Activated CD8-positive, alpha-beta memory T cell treated with anti-CD3 and anti-CD28 coated beads, Interleukin-2, amount 50 U/mL, for 1 hour (primary cell): ENCODE measurements at regions not wholly inside any gene's neighbourhood (a gene's known extent, or its start where the extent isn't known, plus 50 kb on each side); places are given as distances from the start of the nearest gene placed in this dataset.

Experiments
- DNase-seq: peaks from one replicate; pipeline ENCODE4 v3.0.0-alpha.2; 2020; ENCODE audit errors: extremely low read depth

- DNase-seq, result no peak
Measured at GRCh38 chr2:193776988-193777387, 1582.3 kb upstream of the TMEFF2 start.

DNA sequence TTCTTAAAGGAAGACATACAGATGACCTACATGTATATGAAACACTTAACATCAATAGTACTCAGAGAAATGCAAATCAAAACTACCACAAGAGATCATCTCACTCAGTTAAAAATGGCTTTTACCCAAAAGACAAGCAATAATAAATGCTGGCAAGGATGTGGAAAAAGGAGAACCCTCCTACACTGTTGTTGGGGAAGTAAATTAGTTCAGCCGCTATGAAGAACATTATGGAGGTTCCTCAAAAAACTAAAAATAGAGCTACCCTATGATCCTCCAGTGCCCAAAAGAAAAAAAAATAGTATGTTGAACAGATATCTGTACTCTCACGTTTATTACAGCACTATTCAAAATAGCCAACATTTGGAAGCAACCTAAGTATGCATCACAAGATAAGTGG is 1579.4 kb upstream of the TMEFF2 start:
- no peak for DNase-seq

DNA sequence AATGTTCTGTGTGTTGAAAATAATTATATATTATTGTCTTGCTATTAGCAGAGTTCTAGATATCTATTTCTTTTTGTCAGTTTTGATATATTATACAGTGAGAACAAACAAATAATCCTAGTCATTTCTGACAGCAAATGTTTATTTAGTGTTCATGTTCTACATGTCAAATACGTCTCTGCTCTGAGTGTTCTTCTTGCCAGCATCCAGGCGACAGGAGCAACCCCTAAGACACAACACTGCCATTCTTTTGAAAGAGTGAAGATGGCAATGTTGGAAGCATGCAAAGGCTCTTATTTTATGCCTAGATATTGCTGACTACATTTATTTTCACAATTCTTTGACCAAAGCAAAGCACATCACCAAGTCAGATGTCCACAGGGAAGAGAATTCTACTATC is 1556.6 kb upstream of the TMEFF2 start:
- no peak for DNase-seq

DNA sequence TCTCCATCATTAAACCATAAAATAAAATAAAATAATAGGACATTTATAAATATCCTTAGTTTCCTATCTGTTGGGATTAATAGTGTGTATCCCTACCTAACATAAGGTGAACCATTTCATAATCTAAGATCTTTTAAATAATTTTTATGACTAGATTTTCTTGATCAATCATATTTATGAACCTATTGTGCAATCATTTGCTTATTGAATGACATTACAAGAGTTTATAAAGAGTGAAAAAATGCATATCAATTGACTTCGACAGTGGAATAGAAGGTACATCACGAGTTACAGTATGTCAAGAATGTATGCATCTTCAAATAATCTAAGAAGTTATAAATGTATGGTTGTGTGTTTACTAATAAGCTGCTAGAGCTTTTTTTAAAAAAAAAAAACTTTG is 1554.8 kb upstream of the TMEFF2 start:
- no peak for DNase-seq

DNA sequence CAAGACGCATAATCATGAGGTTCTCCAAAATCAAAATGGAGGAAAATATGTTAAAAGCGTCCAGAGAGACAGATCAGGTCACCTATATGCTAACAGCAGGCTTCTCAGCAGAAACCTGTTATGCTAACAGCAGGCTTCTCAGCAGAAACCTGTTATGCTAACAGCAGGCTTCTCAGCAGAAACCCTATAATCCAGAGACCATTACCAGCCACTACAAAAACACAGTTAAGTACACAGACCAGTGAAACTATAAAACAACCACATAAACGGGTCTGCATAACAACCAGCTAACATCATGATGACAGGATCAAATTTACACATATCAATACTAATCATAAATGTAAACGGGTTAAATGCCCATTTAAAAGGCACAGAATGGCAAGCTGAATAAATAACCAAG is 1548.4 kb upstream of the TMEFF2 start:
- DNase-seq, result no peak

DNA sequence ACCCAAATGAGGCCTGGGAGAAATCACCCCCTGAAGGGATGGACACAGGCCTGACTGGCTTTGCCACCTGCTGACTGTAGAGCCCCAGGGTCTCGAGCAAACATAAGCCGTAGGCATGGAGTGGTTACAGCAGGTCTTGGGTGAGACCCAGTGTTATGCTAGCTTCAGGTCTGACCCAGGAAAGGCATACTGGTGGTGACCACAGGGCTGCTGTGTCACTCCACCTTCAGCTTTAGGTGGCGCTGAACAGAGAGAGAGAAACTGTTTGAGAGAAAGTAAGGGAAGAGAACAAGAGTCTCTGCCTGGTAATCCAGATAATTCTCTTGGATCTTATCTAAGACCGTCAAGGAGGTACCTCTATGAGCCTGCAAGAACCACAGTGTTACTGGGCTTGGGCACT is 1544.2 kb upstream of the TMEFF2 start:
- DNase-seq, result no peak

DNA sequence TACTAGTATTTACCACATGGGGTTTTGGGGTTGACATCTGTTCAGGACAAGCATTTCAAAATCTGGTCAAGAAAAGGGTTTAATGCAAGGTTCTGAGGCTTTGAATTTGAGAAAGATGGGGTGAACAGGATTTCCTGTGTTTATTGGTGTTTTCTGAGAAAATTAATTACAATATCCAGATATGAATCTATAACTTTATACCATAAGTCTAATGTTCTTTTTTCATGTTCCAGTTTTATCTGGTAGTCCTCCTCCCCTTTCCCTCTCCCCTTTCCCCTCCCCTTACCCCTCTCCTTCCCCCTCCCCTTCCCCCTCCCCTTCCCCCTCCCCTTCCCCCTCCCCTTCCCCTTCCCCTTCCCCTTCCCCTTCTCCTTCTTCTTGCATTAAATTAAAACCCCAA is 1518.2 kb upstream of the TMEFF2 start:
- no peak for DNase-seq

GRCh38 chr2:193703411-193703810 is 1508.7 kb upstream of the TMEFF2 start:
- DNase-seq, result no peak

DNA sequence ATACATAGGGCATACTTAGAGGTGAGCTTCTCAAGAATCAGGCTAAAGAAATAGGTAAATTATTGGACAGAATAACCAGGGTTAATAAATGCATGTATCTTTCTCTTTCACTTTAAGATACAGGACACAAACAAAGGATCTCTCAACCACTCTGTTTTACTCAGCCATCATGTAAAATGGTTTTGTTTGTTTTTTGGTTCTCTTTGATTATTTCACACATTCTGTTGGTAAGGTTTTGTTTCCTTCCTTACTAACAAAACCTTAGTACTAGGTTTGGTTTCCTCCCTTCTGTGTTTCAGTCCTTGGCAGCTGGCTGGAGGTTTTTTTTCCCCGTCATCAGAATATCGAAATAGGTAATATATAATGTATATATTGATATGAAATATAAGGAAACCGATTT is 1506.8 kb upstream of the TMEFF2 start:
- DNase-seq, result no peak

- DNase-seq, result no peak
Measured at GRCh38 chr2:193695367-193695766, 1500.6 kb upstream of the TMEFF2 start.

DNA sequence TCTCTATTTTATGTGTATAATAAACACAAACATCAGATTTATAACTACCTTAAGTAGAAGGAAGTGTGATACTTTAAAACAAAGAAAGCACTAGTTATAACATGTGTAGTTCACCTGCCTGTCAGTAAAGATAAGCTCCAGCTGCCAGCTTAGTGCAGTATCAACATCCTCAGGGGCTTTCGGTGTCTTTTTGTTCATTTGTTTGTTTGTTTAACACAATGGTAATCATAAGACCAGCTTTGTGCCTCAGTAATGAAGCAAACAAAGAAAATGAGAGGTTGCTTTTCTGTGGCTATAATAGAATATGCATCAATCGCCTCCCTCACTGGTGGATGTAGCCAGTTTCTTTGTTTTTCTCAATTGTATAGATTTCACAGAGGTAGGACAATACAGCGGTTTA is 1499.0 kb upstream of the TMEFF2 start:
- DNase-seq, result no peak

- no peak for DNase-seq
Measured at GRCh38 chr2:193690572-193690971, 1495.8 kb upstream of the TMEFF2 start.

DNA sequence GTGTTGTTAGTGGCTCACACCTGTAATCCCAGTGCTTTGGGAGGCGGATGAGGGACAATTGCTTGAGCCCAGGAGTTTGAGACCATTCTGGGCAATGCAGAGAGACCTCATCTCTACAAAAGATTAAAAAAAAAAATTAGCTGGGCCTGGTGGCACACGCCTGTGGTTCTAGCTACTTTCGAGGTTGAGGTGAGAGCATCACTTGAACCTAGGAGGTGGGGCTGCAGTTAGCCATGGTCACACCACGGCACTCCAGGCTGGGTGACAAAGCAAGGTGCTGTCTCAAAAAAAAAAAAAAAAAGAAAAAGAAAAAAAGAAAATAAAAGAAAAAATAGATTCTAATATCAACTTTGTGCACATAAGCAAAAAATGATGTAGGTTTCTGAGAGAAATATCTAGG is 1492.5 kb upstream of the TMEFF2 start:
- DNase-seq, result no peak

- no peak for DNase-seq
Measured at GRCh38 chr2:193679847-193680246, 1485.1 kb upstream of the TMEFF2 start.

DNA sequence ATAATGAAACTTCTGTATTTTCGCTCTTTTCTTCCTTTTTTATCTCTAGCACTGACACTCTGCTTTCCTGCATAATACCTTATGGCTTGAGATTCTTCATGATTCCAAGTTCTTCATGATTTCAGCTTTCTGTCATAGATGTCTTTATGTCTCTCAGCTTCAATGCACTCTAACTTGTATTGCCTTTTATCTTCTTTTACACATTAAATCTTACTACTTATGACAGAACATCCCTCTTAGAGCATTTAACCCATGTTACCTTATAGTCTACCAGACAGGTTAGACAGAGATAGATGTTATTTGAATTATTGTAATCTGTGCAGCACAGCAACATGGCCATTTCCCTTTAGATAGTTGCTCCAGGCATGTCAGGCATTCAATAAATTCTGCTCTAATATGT is 1475.7 kb upstream of the TMEFF2 start:
- DNase-seq, result no peak

- DNase-seq, result no peak
Measured at GRCh38 chr2:193668557-193669323, 1474.0 kb upstream of the TMEFF2 start.

DNA sequence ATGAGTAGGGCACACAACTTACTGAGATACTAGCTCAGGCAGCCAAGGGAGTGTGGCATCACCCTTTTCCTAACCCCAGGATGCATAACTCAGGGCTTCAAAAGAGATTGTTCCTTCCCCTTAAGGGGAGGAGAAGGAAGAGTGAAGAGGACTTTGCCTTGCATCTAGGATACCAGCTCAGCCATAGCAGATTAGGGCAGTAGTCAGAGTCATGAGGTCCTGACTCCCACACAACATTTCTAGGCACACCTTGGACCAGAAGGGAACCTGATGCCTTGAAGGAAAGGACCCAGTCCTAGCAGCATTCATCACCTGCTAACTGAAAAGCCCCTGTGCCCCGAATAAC is 1433.2 kb upstream of the TMEFF2 start:
- DNase-seq, result no peak

GRCh38 chr2:193627187-193627926 is 1432.6 kb upstream of the TMEFF2 start:
- no peak for DNase-seq

GRCh38 chr2:193608451-193608850 is 1413.7 kb upstream of the TMEFF2 start:
- DNase-seq, result no peak

GRCh38 chr2:193590831-193591230 is 1396.1 kb upstream of the TMEFF2 start:
- no peak for DNase-seq

GRCh38 chr2:193584522-193584938 is 1389.8 kb upstream of the TMEFF2 start:
- DNase-seq, result no peak

GRCh38 chr2:193583638-193584400 is 1389.1 kb upstream of the TMEFF2 start:
- DNase-seq, result no peak

DNA sequence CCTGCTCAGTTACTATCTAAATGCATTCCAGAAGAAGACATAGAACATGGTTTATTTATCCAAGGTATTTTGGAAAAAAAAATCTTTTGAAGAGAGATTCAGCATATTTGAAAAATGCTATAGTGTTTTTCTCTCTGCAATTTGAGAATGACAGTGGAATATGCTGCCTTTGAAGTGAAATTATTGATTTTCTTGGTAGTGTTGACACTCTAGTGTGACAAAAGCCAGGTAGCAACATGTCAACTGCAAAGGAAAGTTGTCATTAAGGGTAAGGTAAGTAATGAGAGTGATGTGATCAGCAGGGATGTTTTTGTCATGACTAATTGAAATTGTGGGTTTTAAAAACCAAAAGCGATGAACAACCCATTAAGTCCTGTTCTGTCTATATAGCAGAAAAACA is 1387.1 kb upstream of the TMEFF2 start:
- no peak for DNase-seq
